ENCODE measurements at regions not wholly inside any gene's neighbourhood (a gene's known extent, or its start where the extent isn't known, plus 50 kb on each side); places are given as distances from the start of the nearest gene placed in this dataset.

GRCh38 chr12:131418121-131418520, 292.8 kb upstream of the SFSWAP start:
- Histone ChIP-seq H3K9me3 (ENCODE audit: control insufficient read depth, low read depth, low read length) (peaks cover 3% of the 10 kb centered on the region), H3K9ac (ENCODE audit: control insufficient read depth, extremely low read depth, insufficient read depth, low read length) (no peak overlapping the region), H3K4me3 (ENCODE audit: control insufficient read depth in 2 of 3, extremely low read depth in 1 of 3, insufficient read depth in 2 of 3, low read depth in 1 of 3, low read length in 3 of 3) (no peak overlapping the region), H3K27me3 (ENCODE audit: control insufficient read depth, extremely low read depth, insufficient read depth, low read length) (no peaks in the 10 kb centered on the region), H3K36me3 (ENCODE audit: control insufficient read depth in 2 of 2, extremely low read depth in 1 of 2, insufficient read depth in 2 of 2, low read length in 2 of 2) (no peaks in the 10 kb centered on the region), H3K79me2 (ENCODE audit: control insufficient read depth, insufficient read depth, low read length) (no peaks in the 10 kb centered on the region), H3K9me1 (ENCODE audit: control insufficient read depth, extremely low read depth, insufficient read depth, low read length) (no peaks in the 10 kb centered on the region), H3K27ac (ENCODE audit: control insufficient read depth, insufficient read depth, low read length) (no peak overlapping the region), H2AFZ (ENCODE audit: control insufficient read depth, low read length) (no peak overlapping the region), H4K20me1 (ENCODE audit: control insufficient read depth, extremely low read depth, insufficient read depth, low read length) (no peaks in the 10 kb centered on the region), H3K4me2 (ENCODE audit: control insufficient read depth, extremely low read depth, insufficient read depth, low read depth, low read length) (no peak overlapping the region), H3K4me1 (ENCODE audit: control insufficient read depth, extremely low read depth, insufficient read depth, low read length) (no peaks in the 10 kb centered on the region)
- FAIRE-seq (no peak), DNase-seq (ENCODE audit: low read depth, low spot score) (no peak)
- TF ChIP-seq CTCF (optimal IDR thresholded peaks at IDR 0.05 in 1 of 3, IDR thresholded peaks at IDR 0.05 in 1 of 3, conservative IDR thresholded peaks at IDR 0.05 in 1 of 3; ENCODE audit: extremely low read depth in 1 of 3, insufficient read depth in 2 of 3, low read length in 3 of 3) = no peak
- TF ChIP-seq EZH2 (IDR thresholded peaks at IDR 0.05; ENCODE audit: low read length) = no peak
- dilution Hi-C loops (cut with MboI; ENCODE audit: extremely low pct_ligation_motif_present, low sequenced_read_pairs) = no loop called here

GRCh38 chr12:131418884-131419283, 292.0 kb upstream of the SFSWAP start:
- H3K9ac ChIP-seq (ENCODE audit: control insufficient read depth, extremely low read depth, insufficient read depth, low read length) = no peak overlapping the region
- dilution Hi-C loops (cut with MboI; ENCODE audit: extremely low pct_ligation_motif_present, low sequenced_read_pairs) = no loop called here
- no peaks in the 10 kb centered on the region for H3K36me3 ChIP-seq (ENCODE audit: control insufficient read depth in 2 of 2, extremely low read depth in 1 of 2, insufficient read depth in 2 of 2, low read length in 2 of 2)
- no peak for DNase-seq (ENCODE audit: low read depth, low spot score)
- H3K9me1 ChIP-seq (ENCODE audit: control insufficient read depth, extremely low read depth, insufficient read depth, low read length) = no peaks in the 10 kb centered on the region
- no peak overlapping the region for H3K4me3 ChIP-seq (ENCODE audit: control insufficient read depth in 2 of 3, extremely low read depth in 1 of 3, insufficient read depth in 2 of 3, low read depth in 1 of 3, low read length in 3 of 3)
- no peaks in the 10 kb centered on the region for H4K20me1 ChIP-seq (ENCODE audit: control insufficient read depth, extremely low read depth, insufficient read depth, low read length)
- no peaks in the 10 kb centered on the region for H3K4me1 ChIP-seq (ENCODE audit: control insufficient read depth, extremely low read depth, insufficient read depth, low read length)
- no peak overlapping the region for H3K4me2 ChIP-seq (ENCODE audit: control insufficient read depth, extremely low read depth, insufficient read depth, low read depth, low read length)
- no peaks in the 10 kb centered on the region for H3K79me2 ChIP-seq (ENCODE audit: control insufficient read depth, insufficient read depth, low read length)
- H3K27me3 ChIP-seq (ENCODE audit: control insufficient read depth, extremely low read depth, insufficient read depth, low read length) = no peaks in the 10 kb centered on the region
- no peak for FAIRE-seq
- H3K27ac ChIP-seq (ENCODE audit: control insufficient read depth, insufficient read depth, low read length) = no peak overlapping the region
- H2AFZ ChIP-seq (ENCODE audit: control insufficient read depth, low read length) = no peak overlapping the region
- TF ChIP-seq EZH2 (IDR thresholded peaks at IDR 0.05; ENCODE audit: low read length) = no peak
- TF ChIP-seq CTCF (optimal IDR thresholded peaks at IDR 0.05 in 1 of 3, IDR thresholded peaks at IDR 0.05 in 1 of 3, conservative IDR thresholded peaks at IDR 0.05 in 1 of 3; ENCODE audit: extremely low read depth in 1 of 3, insufficient read depth in 2 of 3, low read length in 3 of 3) = no peak
- peaks cover 3% of the 10 kb centered on the region for H3K9me3 ChIP-seq (ENCODE audit: control insufficient read depth, low read depth, low read length)

Data from keratinocyte (primary cell).